Fibroblast of lung (primary cell): ENCODE measurements at regions not wholly inside any gene's neighbourhood (a gene's known extent, or its start where the extent isn't known, plus 50 kb on each side); places are given as distances from the start of the nearest gene placed in this dataset.

Experiments
- CTCF ChIP-seq, 2 donors: IDR thresholded peaks in 1 of 2; conservative IDR thresholded peaks in 1 of 2; 1 replicate in 1 of 2; 2 replicates in 1 of 2; pipeline ENCODE4 v1.5.1; 2011 to 2012; ENCODE audit warnings: low read length in 2 of 2, control low read depth in 1 of 2, inconsistent platforms in 1 of 2, low read depth in 1 of 2, mild to moderate bottlenecking in 1 of 2
- EZH2 ChIP-seq: IDR thresholded peaks from 2 replicates; pipeline ENCODE4 v1.5.1; 2012; ENCODE audit warnings: low read length, control low read depth, mild to moderate bottlenecking; ENCODE audit errors: missing control alignments

DNA sequence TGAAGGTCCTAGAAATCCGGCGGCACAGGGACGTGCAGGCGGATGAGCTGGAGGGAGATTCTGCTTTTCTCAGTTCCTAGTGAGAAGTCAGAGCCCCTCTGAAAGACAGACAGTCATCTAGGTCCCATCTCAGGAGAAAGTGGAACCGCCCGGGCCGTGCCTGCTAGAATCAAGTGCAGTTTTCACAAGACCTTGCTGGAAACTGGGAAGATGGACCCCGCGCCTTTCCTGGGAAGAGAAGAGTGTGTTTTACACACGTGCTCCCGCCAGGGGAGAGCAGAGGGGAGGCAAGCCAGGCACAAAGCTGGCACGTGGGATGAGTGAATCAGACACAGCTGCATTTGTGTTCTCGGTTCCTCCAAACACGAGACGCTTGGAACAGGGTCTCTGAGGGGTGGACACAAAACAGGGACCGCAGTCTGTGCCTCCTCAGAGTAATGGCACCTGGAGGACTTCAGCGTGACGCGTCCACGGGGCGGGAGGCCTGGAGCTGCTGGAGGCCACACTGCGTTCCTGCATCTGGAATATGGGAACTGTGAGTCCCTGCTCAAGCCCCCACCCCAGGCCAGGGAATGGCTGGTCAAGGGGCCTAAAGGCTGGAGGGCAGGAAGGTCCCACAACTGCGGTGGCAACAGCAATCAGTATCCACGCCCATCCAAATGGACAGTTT, 218.3 kb downstream of the BRD1 start:
- TF ChIP-seq CTCF (conservative IDR thresholded peaks at IDR 0.05 in 1 of 2, IDR thresholded peaks at IDR 0.05 in 1 of 2; ENCODE audit: low read depth in 1 of 2, low read length in 2 of 2) (no peak), EZH2 (no peak)
